NT2/D1 (cell line): ENCODE measurements at regions not wholly inside any gene's neighbourhood (a gene's known extent, or its start where the extent isn't known, plus 50 kb on each side); places are given as distances from the start of the nearest gene placed in this dataset.

Experiments used
- SUZ12 ChIP-seq: IDR thresholded peaks from 2 replicates; pipeline ENCODE4 v1.6.1; 2011; ENCODE audit not compliant: insufficient read length, insufficient read depth; ENCODE audit errors: extremely low read depth
- YY1 ChIP-seq: IDR thresholded peaks from 2 replicates; pipeline ENCODE4 v1.6.1; 2011; ENCODE audit not compliant: insufficient read length, insufficient read depth
- ZNF274 ChIP-seq: IDR thresholded peaks from 2 replicates; pipeline ENCODE4 v1.6.1; 2011; ENCODE audit warnings: mild to moderate bottlenecking, low read depth, low read length

DNA sequence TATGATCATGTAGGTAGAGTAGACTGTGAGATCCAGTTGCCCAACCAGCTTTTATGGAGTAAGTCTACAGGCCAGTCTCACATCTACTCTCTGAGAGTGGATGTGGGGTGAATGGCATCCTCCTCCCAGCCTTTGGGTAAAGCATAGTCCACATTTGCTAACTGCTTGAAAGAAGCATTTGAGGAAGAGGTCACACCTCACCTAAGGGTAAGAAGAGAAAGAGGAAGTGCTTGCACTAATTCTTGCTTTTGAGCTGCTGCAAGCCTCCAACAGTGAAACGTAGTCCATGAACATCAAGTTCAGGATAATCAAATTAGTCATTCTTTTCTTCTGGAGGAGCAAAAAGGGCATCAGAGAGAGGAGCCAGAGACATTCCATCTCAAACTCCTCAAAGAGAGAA, 93.9 kb upstream of the AGR3 start:
- TF ChIP-seq YY1 (no peak), ZNF274 (no peak), SUZ12 (no peak)
